ENCODE measurements at regions not wholly inside any gene's neighbourhood (a gene's known extent, or its start where the extent isn't known, plus 50 kb on each side); places are given as distances from the start of the nearest gene placed in this dataset.
"Not testable (repeated sequence)": the region's sequence is repeated elsewhere in the genome, so short reads cannot be mapped to it uniquely, and the experiment has no call there.

GRCh38 chr1:187960125-187960638 lies 1131.4 kb downstream of the PLA2G4A start:
- H3K27ac ChIP-seq (ENCODE audit: low read depth, low read length) = no peak overlapping the region
- no peaks in the 10 kb centered on the region for H3K36me3 ChIP-seq (ENCODE audit: control insufficient read depth, insufficient read depth, low read length)
- H3K4me3 ChIP-seq (ENCODE audit: low read length) = no peak overlapping the region
- H3K27me3 ChIP-seq (ENCODE audit: control insufficient read depth, insufficient read depth, low read length) = no peaks in the 10 kb centered on the region
- no peaks in the 10 kb centered on the region for H3K4me1 ChIP-seq (ENCODE audit: control insufficient read depth, insufficient read depth, low read length)
- no peak overlapping the region for H3K9ac ChIP-seq (ENCODE audit: low read length)

- Histone ChIP-seq H3K27ac (ENCODE audit: low read depth, low read length) (no peak overlapping the region), H3K4me1 (ENCODE audit: control insufficient read depth, insufficient read depth, low read length) (no peaks in the 10 kb centered on the region), H3K4me3 (ENCODE audit: low read length) (no peak overlapping the region), H3K9ac (ENCODE audit: low read length) (no peak overlapping the region), H3K36me3 (ENCODE audit: control insufficient read depth, insufficient read depth, low read length) (no peaks in the 10 kb centered on the region), H3K27me3 (ENCODE audit: control insufficient read depth, insufficient read depth, low read length) (no peaks in the 10 kb centered on the region)
Observed at GRCh38 chr1:187961895-187962294, 1133.1 kb downstream of the PLA2G4A start.

GRCh38 chr1:187971851-187972250 lies 1143.1 kb downstream of the PLA2G4A start:
- no peaks in the 10 kb centered on the region for H3K36me3 ChIP-seq (ENCODE audit: control insufficient read depth, insufficient read depth, low read length)
- no peaks in the 10 kb centered on the region for H3K4me1 ChIP-seq (ENCODE audit: control insufficient read depth, insufficient read depth, low read length)
- H3K27me3 ChIP-seq (ENCODE audit: control insufficient read depth, insufficient read depth, low read length) = no peaks in the 10 kb centered on the region
- no peak overlapping the region for H3K27ac ChIP-seq (ENCODE audit: low read depth, low read length)
- no peak overlapping the region for H3K9ac ChIP-seq (ENCODE audit: low read length)
- no peak overlapping the region for H3K4me3 ChIP-seq (ENCODE audit: low read length)

- H3K27ac ChIP-seq (ENCODE audit: low read depth, low read length) = no peak overlapping the region
- no peaks in the 10 kb centered on the region for H3K4me1 ChIP-seq (ENCODE audit: control insufficient read depth, insufficient read depth, low read length)
- H3K4me3 ChIP-seq (ENCODE audit: low read length) = no peak overlapping the region
- no peaks in the 10 kb centered on the region for H3K27me3 ChIP-seq (ENCODE audit: control insufficient read depth, insufficient read depth, low read length)
- H3K9ac ChIP-seq (ENCODE audit: low read length) = no peak overlapping the region
- no peaks in the 10 kb centered on the region for H3K36me3 ChIP-seq (ENCODE audit: control insufficient read depth, insufficient read depth, low read length)
Observed at GRCh38 chr1:187977298-187977697, 1148.5 kb downstream of the PLA2G4A start.

GRCh38 chr1:187985145-187985896 lies 1156.6 kb downstream of the PLA2G4A start:
- Histone ChIP-seq H3K4me1 (ENCODE audit: control insufficient read depth, insufficient read depth, low read length) (no peaks in the 10 kb centered on the region), H3K36me3 (ENCODE audit: control insufficient read depth, insufficient read depth, low read length) (no peaks in the 10 kb centered on the region), H3K9ac (ENCODE audit: low read length) (no peak overlapping the region), H3K4me3 (ENCODE audit: low read length) (no peak overlapping the region), H3K27me3 (ENCODE audit: control insufficient read depth, insufficient read depth, low read length) (no peaks in the 10 kb centered on the region), H3K27ac (ENCODE audit: low read depth, low read length) (no peak overlapping the region)

GRCh38 chr1:187985897-187986654 lies 1157.3 kb downstream of the PLA2G4A start:
- no peaks in the 10 kb centered on the region for H3K4me1 ChIP-seq (ENCODE audit: control insufficient read depth, insufficient read depth, low read length)

GRCh38 chr1:187987236-187987776 lies 1158.6 kb downstream of the PLA2G4A start:
- no peak overlapping the region for H3K4me3 ChIP-seq (ENCODE audit: low read length)
- no peaks in the 10 kb centered on the region for H3K4me1 ChIP-seq (ENCODE audit: control insufficient read depth, insufficient read depth, low read length)
- H3K27me3 ChIP-seq (ENCODE audit: control insufficient read depth, insufficient read depth, low read length) = no peaks in the 10 kb centered on the region
- H3K27ac ChIP-seq (ENCODE audit: low read depth, low read length) = no peak overlapping the region
- no peaks in the 10 kb centered on the region for H3K36me3 ChIP-seq (ENCODE audit: control insufficient read depth, insufficient read depth, low read length)
- H3K9ac ChIP-seq (ENCODE audit: low read length) = no peak overlapping the region

More at GRCh38 chr1:187985897-187986654, 1157.3 kb downstream of the PLA2G4A start:
- H3K27me3 ChIP-seq (ENCODE audit: control insufficient read depth, insufficient read depth, low read length) = no peaks in the 10 kb centered on the region
- H3K4me3 ChIP-seq (ENCODE audit: low read length) = no peak overlapping the region
- no peak overlapping the region for H3K27ac ChIP-seq (ENCODE audit: low read depth, low read length)
- no peak overlapping the region for H3K9ac ChIP-seq (ENCODE audit: low read length)
- H3K36me3 ChIP-seq (ENCODE audit: control insufficient read depth, insufficient read depth, low read length) = no peaks in the 10 kb centered on the region

GRCh38 chr1:187991944-187992343 lies 1163.2 kb downstream of the PLA2G4A start:
- H3K36me3 ChIP-seq (ENCODE audit: control insufficient read depth, insufficient read depth, low read length) = no peaks in the 10 kb centered on the region
- H3K9ac ChIP-seq (ENCODE audit: low read length) = no peak overlapping the region
- H3K4me1 ChIP-seq (ENCODE audit: control insufficient read depth, insufficient read depth, low read length) = no peaks in the 10 kb centered on the region
- H3K4me3 ChIP-seq (ENCODE audit: low read length) = no peak overlapping the region
- no peak overlapping the region for H3K27ac ChIP-seq (ENCODE audit: low read depth, low read length)
- H3K27me3 ChIP-seq (ENCODE audit: control insufficient read depth, insufficient read depth, low read length) = no peaks in the 10 kb centered on the region

GRCh38 chr1:187996780-187997179 lies 1168.0 kb downstream of the PLA2G4A start:
- H3K36me3 ChIP-seq (ENCODE audit: control insufficient read depth, insufficient read depth, low read length) = no peaks in the 10 kb centered on the region
- H3K27me3 ChIP-seq (ENCODE audit: control insufficient read depth, insufficient read depth, low read length) = no peaks in the 10 kb centered on the region
- H3K4me1 ChIP-seq (ENCODE audit: control insufficient read depth, insufficient read depth, low read length) = no peaks in the 10 kb centered on the region
- H3K27ac ChIP-seq (ENCODE audit: low read depth, low read length) = no peak overlapping the region
- H3K4me3 ChIP-seq (ENCODE audit: low read length) = no peak overlapping the region
- H3K9ac ChIP-seq (ENCODE audit: low read length) = no peak overlapping the region

GRCh38 chr1:187999973-188000372 lies 1171.2 kb downstream of the PLA2G4A start:
- H3K36me3 ChIP-seq (ENCODE audit: control insufficient read depth, insufficient read depth, low read length) = no peaks in the 10 kb centered on the region
- H3K27me3 ChIP-seq (ENCODE audit: control insufficient read depth, insufficient read depth, low read length) = no peaks in the 10 kb centered on the region
- H3K9ac ChIP-seq (ENCODE audit: low read length) = no peak overlapping the region
- H3K4me3 ChIP-seq (ENCODE audit: low read length) = no peak overlapping the region
- no peaks in the 10 kb centered on the region for H3K4me1 ChIP-seq (ENCODE audit: control insufficient read depth, insufficient read depth, low read length)
- H3K27ac ChIP-seq (ENCODE audit: low read depth, low read length) = no peak overlapping the region

- not testable (repeated sequence) for H3K36me3 ChIP-seq (ENCODE audit: control insufficient read depth, insufficient read depth, low read length); H3K9ac ChIP-seq (ENCODE audit: low read length); H3K27me3 ChIP-seq (ENCODE audit: control insufficient read depth, insufficient read depth, low read length); H3K27ac ChIP-seq (ENCODE audit: low read depth, low read length); H3K4me1 ChIP-seq (ENCODE audit: control insufficient read depth, insufficient read depth, low read length); H3K4me3 ChIP-seq (ENCODE audit: low read length)
Observed at GRCh38 chr1:188003687-188004086, 1174.9 kb downstream of the PLA2G4A start.

- no peaks in the 10 kb centered on the region for H3K36me3 ChIP-seq (ENCODE audit: control insufficient read depth, insufficient read depth, low read length)
- H3K27ac ChIP-seq (ENCODE audit: low read depth, low read length) = no peak overlapping the region
- no peak overlapping the region for H3K4me3 ChIP-seq (ENCODE audit: low read length)
- no peak overlapping the region for H3K9ac ChIP-seq (ENCODE audit: low read length)
- no peaks in the 10 kb centered on the region for H3K4me1 ChIP-seq (ENCODE audit: control insufficient read depth, insufficient read depth, low read length)
- no peaks in the 10 kb centered on the region for H3K27me3 ChIP-seq (ENCODE audit: control insufficient read depth, insufficient read depth, low read length)
Observed at GRCh38 chr1:188004849-188005248, 1176.1 kb downstream of the PLA2G4A start.
